IMR-90 (cell line): ENCODE measurements at regions not wholly inside any gene's neighbourhood (a gene's known extent, or its start where the extent isn't known, plus 50 kb on each side); places are given as distances from the start of the nearest gene placed in this dataset.

ENCODE experiments used
- ATAC-seq: fragments of 200-7000 bp; cut with Tn5 transposase; 2 replicates; pipeline ENCODE4 v1.9.1; 2020; ENCODE audit warnings: low read depth, mild to moderate bottlenecking, moderate library complexity
- BruUV-seq: library from RNA; stranded (reverse); fragments of 400-500 nt; replicated peaks from 2 replicates; lab custom pipeline; 2021; lab: Mats Ljungman, UMichigan
- CTCF ChIA-PET: fragments of 300-600 bp; formaldehyde crosslinking; extraction: SDS; loops from one replicate; lab custom pipeline; 2021; ENCODE audit warnings: antibody characterized with exemption; lab: Yijun Ruan, JAX
- POLR2A ChIA-PET: fragments of 300-600 bp; sonication (Branson Sonifier 250); formaldehyde crosslinking; loops from one replicate; lab custom pipeline; 2022; ENCODE audit warnings: antibody characterized with exemption; ENCODE audit not compliant: unreplicated experiment; lab: Charles Lee
- DNase-seq: peaks from one replicate; pipeline ENCODE4 v3.0.0; 2013
- H2AFZ ChIP-seq: replicated peaks from 2 replicates; pipeline ENCODE3; 2013; ENCODE audit warnings: low read length, mild to moderate bottlenecking; ENCODE audit not compliant: poor library complexity
- H2AK5ac ChIP-seq: 2 replicates; pipeline ENCODE4 v1.6.1; 2013; ENCODE audit warnings: low read depth, low read length, inconsistent platforms
- H2AK9ac ChIP-seq: replicated peaks from 2 replicates; pipeline ENCODE3; 2013; ENCODE audit warnings: mild to moderate bottlenecking, low read depth, low read length, moderate library complexity; ENCODE audit not compliant: poor library complexity
- H2BK120ac ChIP-seq: 2 replicates; pipeline ENCODE4 v1.6.1; 2013; ENCODE audit warnings: low read depth, low read length, inconsistent platforms
- H2BK15ac ChIP-seq: 3 replicates; pipeline ENCODE4 v1.6.1; 2013; ENCODE audit warnings: low read depth, low read length, inconsistent platforms
- H2BK20ac ChIP-seq: 2 replicates; pipeline ENCODE4 v1.6.1; 2013; ENCODE audit warnings: low read depth, mild to moderate bottlenecking, inconsistent platforms, low read length, moderate library complexity
- H2BK5ac ChIP-seq: 2 replicates; pipeline ENCODE4 v1.6.1; 2013; ENCODE audit warnings: mild to moderate bottlenecking, low read depth, low read length, inconsistent platforms; ENCODE audit not compliant: poor library complexity, severe bottlenecking
- H3K14ac ChIP-seq: replicated peaks from 2 replicates; pipeline ENCODE4 v1.6.1; 2013; ENCODE audit warnings: low read depth, low read length, inconsistent platforms
- H3K18ac ChIP-seq: 2 replicates; pipeline ENCODE4 v1.6.1; 2013; ENCODE audit warnings: low read depth, low read length, control low read depth
- H3K23ac ChIP-seq: 2 replicates; pipeline ENCODE4 v1.6.1; 2013; ENCODE audit warnings: low read depth, low read length, inconsistent platforms
- H3K27ac ChIP-seq: 2 replicates; pipeline ENCODE4 v1.5.1; 2013; ENCODE audit warnings: mild to moderate bottlenecking, control low read depth, low read length; ENCODE audit not compliant: insufficient read depth
- H3K27me3 ChIP-seq: 2 replicates; pipeline ENCODE4 v1.6.1; 2013; ENCODE audit warnings: low read length; ENCODE audit not compliant: control insufficient read depth, insufficient read depth
- H3K36me3 ChIP-seq: 2 replicates; pipeline ENCODE4 v1.6.1; 2013; ENCODE audit warnings: low read length, mixed read lengths; ENCODE audit not compliant: control insufficient read depth, insufficient read depth
- H3K4ac ChIP-seq: 2 replicates; pipeline ENCODE4 v1.6.1; 2013; ENCODE audit warnings: low read depth, low read length, inconsistent platforms
- H3K4me1 ChIP-seq: 2 replicates; pipeline ENCODE4 v1.6.1; 2013; ENCODE audit warnings: low read length, mixed read lengths; ENCODE audit not compliant: control insufficient read depth, insufficient read depth
- H3K4me2 ChIP-seq: 2 replicates; pipeline ENCODE4 v1.6.1; 2013; ENCODE audit warnings: low read depth, mild to moderate bottlenecking, control low read depth, low read length, moderate library complexity
- H3K4me3 ChIP-seq: 2 replicates; pipeline ENCODE4 v1.5.1; 2013; ENCODE audit warnings: low read depth, mild to moderate bottlenecking, control low read depth, low read length, moderate library complexity; ENCODE audit not compliant: insufficient read depth
- H3K56ac ChIP-seq: 2 replicates; pipeline ENCODE4 v1.6.1; 2013; ENCODE audit warnings: low read length, inconsistent platforms; ENCODE audit not compliant: insufficient read depth; ENCODE audit errors: extremely low read depth
- H3K79me1 ChIP-seq, 2 experiments: 2 replicates each; pipeline ENCODE4 v1.6.1; 2013; ENCODE audit warnings: low read length in 2 of 2, inconsistent platforms in 1 of 2, low read depth in 1 of 2
- H3K9ac ChIP-seq: 2 replicates; pipeline ENCODE4 v1.6.1; 2013; ENCODE audit warnings: low read depth, low read length, control low read depth
- H3K9me1 ChIP-seq: 2 replicates; pipeline ENCODE4 v1.6.1; 2013; ENCODE audit warnings: low read length, inconsistent platforms; ENCODE audit not compliant: insufficient read depth
- H3K9me3 ChIP-seq: 2 replicates; pipeline ENCODE4 v1.6.1; 2013; ENCODE audit warnings: low read length; ENCODE audit not compliant: control insufficient read depth, insufficient read depth
- H4K20me1 ChIP-seq: 2 replicates; pipeline ENCODE4 v1.6.1; 2013; ENCODE audit warnings: low read length, inconsistent platforms; ENCODE audit not compliant: insufficient read depth
- H4K5ac ChIP-seq: 2 replicates; pipeline ENCODE4 v1.6.1; 2013; ENCODE audit warnings: mild to moderate bottlenecking, low read depth, low read length, control low read depth
- H4K8ac ChIP-seq, 2 experiments: 2 replicates each; pipeline ENCODE4 v1.6.1; 2013; ENCODE audit warnings: low read depth in 2 of 2, low read length in 2 of 2, control low read depth in 1 of 2, inconsistent platforms in 1 of 2
- H4K91ac ChIP-seq: 2 replicates; pipeline ENCODE4 v1.6.1; 2013; ENCODE audit warnings: low read depth, low read length, inconsistent platforms; ENCODE audit not compliant: insufficient read depth
- CTCF ChIP-seq: conservative IDR thresholded peaks from 2 replicates; pipeline ENCODE4 v1.5.1; 2012; ENCODE audit warnings: mild to moderate bottlenecking, low read depth, low read length, improper control_type of control experiment
- FOS ChIP-seq: fragments of 150-350 bp; IDR thresholded peaks from 2 replicates; pipeline ENCODE4 v1.6.1; 2016; ENCODE audit warnings: low read depth, low read length
- MAZ ChIP-seq: IDR thresholded peaks from 2 replicates; pipeline ENCODE4 v1.6.1; 2012; ENCODE audit warnings: low read depth, mild to moderate bottlenecking, low read length, improper control_type of control experiment, moderate library complexity, borderline replicate concordance
- NFE2L2 ChIP-seq: fragments of 150-350 bp; IDR thresholded peaks from 2 replicates; pipeline ENCODE4 v1.6.1; 2016; ENCODE audit warnings: low read depth, mild to moderate bottlenecking, low read length
- RAD21 ChIP-seq: IDR thresholded peaks from 2 replicates; pipeline ENCODE4 v1.6.1; 2012; ENCODE audit warnings: low read length, improper control_type of control experiment
- RFX5 ChIP-seq: IDR thresholded peaks from 2 replicates; pipeline ENCODE4 v1.8.0; 2012; ENCODE audit warnings: low read depth, mild to moderate bottlenecking, low read length, moderate library complexity
- WGBS, 2 experiments: methylation state at CpG; one replicate each; pipeline versions ENCODE4 v1.1.5 to v1.1.7; 2013; ENCODE audit warnings: missing lambda C conversion rate in 2 of 2; ENCODE audit not compliant: insufficient read length in 1 of 2; ENCODE audit errors: extremely low coverage in 2 of 2; 5-methylcytosine and 5-hydroxymethylcytosine counted together
- dilution Hi-C: fragments of 300-500 bp; cut with HindIII; formaldehyde crosslinking; loops from one replicate; pipeline ENCODE4 v1.14.3; 2018; ENCODE audit warnings: low sequenced_read_pairs; ENCODE audit not compliant: unreplicated experiment
- in situ Hi-C: fragments of 300-500 bp; cut with MboI; formaldehyde crosslinking; loops from 3 replicates; pipeline ENCODE4 v1.14.3; 2019; ENCODE audit warnings: low sequenced_read_pairs, inconsistent platforms, mixed read lengths
- intact Hi-C: fragments of 100-400 bp; cut with micrococcal nuclease; formaldehyde crosslinking; loops from 2 replicates; pipeline ENCODE4 v1.10.0; 2022

GRCh38 chr11:106331176-106331575 lies 253.7 kb downstream of the AASDHPPT start:
- ChIA-PET POLR2A (no interaction called here), CTCF (interaction anchor here (2.1 kb wide), 1 partner anchor 11 kb away, joined by 11 read pairs; no protein-coding TSS in a partner anchor)
- ATAC-seq: no peak

More at GRCh38 chr11:106331176-106331575, 253.7 kb downstream of the AASDHPPT start:
- TF ChIP-seq NFE2L2: no peak
- no peak for TF ChIP-seq CTCF
- no peak for TF ChIP-seq MAZ
- TF ChIP-seq FOS: no peak
- no peak for TF ChIP-seq RFX5
- TF ChIP-seq RAD21: no peak
- Histone ChIP-seq H4K5ac (no peak overlapping the region), H3K23ac (no peak overlapping the region), H3K27ac (no peak overlapping the region), H3K36me3 (no peaks in the 10 kb centered on the region), H2AK5ac (no peak overlapping the region), H2BK15ac (no peak overlapping the region), H2AFZ (no peak overlapping the region), H2AK9ac (no peak overlapping the region), H4K20me1 (no peaks in the 10 kb centered on the region), H3K4me3 (no peak overlapping the region), H2BK120ac (no peak overlapping the region), H2BK20ac (no peak overlapping the region), H3K4ac (no peak overlapping the region), H3K4me1 (no peaks in the 10 kb centered on the region), H4K91ac (no peak overlapping the region), H3K56ac (no peak overlapping the region), H3K79me1 (no peaks in the 10 kb centered on the region), H4K8ac (no peak overlapping the region), H3K18ac (no peak overlapping the region), H2BK5ac (no peak overlapping the region), H3K14ac (no peak overlapping the region), H3K27me3 (no peaks in the 10 kb centered on the region), H3K4me2 (no peak overlapping the region), H3K9me3 (no peaks in the 10 kb centered on the region), H3K9ac (no peak overlapping the region), H3K9me1 (no peaks in the 10 kb centered on the region)
- DNase-seq: no peak
- no TSS peak for BruUV-seq
- in situ Hi-C loops: no loop called here
- WGBS, 2 experiments: no CpG with 5 or more reads among the region's 3 CpGs
- intact Hi-C loops: no loop called here
- dilution Hi-C loops: no loop called here
